ENCODE measurements at regions not wholly inside any gene's neighbourhood (a gene's known extent, or its start where the extent isn't known, plus 50 kb on each side); places are given as distances from the start of the nearest gene placed in this dataset.

- no peak for TF ChIP-seq EZH2 (optimal IDR thresholded peaks at IDR 0.05; ENCODE audit: low read depth, low read length)
- no peak for TF ChIP-seq CTCF (IDR thresholded peaks at IDR 0.05; ENCODE audit: low read length)
Measured at GRCh38 chr12:17818931-17819330, 271.1 kb downstream of the RERGL start.

All from MM.1S (cell line).